HCT116 (cell line): ENCODE measurements at regions not wholly inside any gene's neighbourhood (a gene's known extent, or its start where the extent isn't known, plus 50 kb on each side); places are given as distances from the start of the nearest gene placed in this dataset.
"Not testable (repeated sequence)": the region's sequence is repeated elsewhere in the genome, so short reads cannot be mapped to it uniquely, and the experiment has no call there.

Experiments
- ATAC-seq: fragments of 200-7000 bp; cut with Tn5 transposase; 2 replicates; pipeline ENCODE4 v1.9.1; 2020; ENCODE audit warnings: mild to moderate bottlenecking, moderate library complexity
- BruUV-seq: library from RNA; stranded (reverse); fragments of 400-500 nt; replicated peaks from 2 replicates; lab custom pipeline; 2021; lab: Mats Ljungman, UMichigan
- CTCF ChIA-PET: fragments of 300-600 bp; sonication (Branson Sonifier 250); formaldehyde crosslinking; loops from one replicate; lab custom pipeline; 2021; ENCODE audit warnings: antibody characterized with exemption; lab: Charles Lee
- POLR2A ChIA-PET: fragments of 300-600, 350-600 bp; sonication (Branson Sonifier 250); formaldehyde crosslinking; loops from one replicate; lab custom pipeline; 2021; ENCODE audit warnings: antibody characterized with exemption; lab: Charles Lee
- RAD21 ChIA-PET, 2 experiments: fragments of 300-600 bp; sonication (Branson Sonifier 250); formaldehyde crosslinking; loops; one replicate each; lab custom pipeline; 2023; ENCODE audit warnings: low total read pairs in 2 of 2; ENCODE audit not compliant: uncharacterized antibody in 2 of 2, unreplicated experiment in 2 of 2, low non-redundant PET in 1 of 2; lab: Charles Lee
- DNase-seq: peaks from one replicate; pipeline ENCODE4 v3.0.0-alpha.2; 2010; ENCODE audit warnings: low read depth, low spot score
- H2AFZ ChIP-seq: fragments of 200-600 bp; shearing (Covaris generic), sonication (generic); 2 replicates; pipeline ENCODE4 v1.6.1; 2017; ENCODE audit warnings: low read depth, mixed run types, mixed read lengths, antibody characterized with exemption, low read length; ENCODE audit not compliant: poor library complexity, severe bottlenecking
- H3K27ac ChIP-seq: 2 replicates; pipeline ENCODE4 v1.5.1; 2012; ENCODE audit warnings: low read depth, low read length
- H3K27me3 ChIP-seq: fragments of 200-600 bp; sonication (generic); 2 replicates; pipeline ENCODE4 v1.6.1; 2016; ENCODE audit warnings: mixed run types, low read length, mixed read lengths; ENCODE audit not compliant: insufficient read depth
- H3K36me3 ChIP-seq, 2 experiments: fragments of 200-500 bp in 1 of 2; fragments of 200-600 bp in 1 of 2; sonication (Bioruptor generic) in 1 of 2; sonication (generic) in 1 of 2; 2 replicates each; pipeline versions ENCODE4 v1.5.1 to v1.6.1; 2014 to 2016; ENCODE audit warnings: low read length in 2 of 2, inconsistent platforms in 1 of 2, mixed read lengths in 1 of 2, mixed run types in 1 of 2; ENCODE audit not compliant: insufficient read depth in 2 of 2, control insufficient read depth in 1 of 2
- H3K4me1 ChIP-seq, 2 experiments: fragments of 200-600 bp in 1 of 2; sonication (generic) in 1 of 2; 2 replicates each; pipeline versions ENCODE4 v1.5.1 to v1.6.1; 2012 to 2017; ENCODE audit warnings: low read length in 2 of 2, inconsistent platforms in 1 of 2, mild to moderate bottlenecking in 1 of 2, mixed read lengths in 1 of 2, mixed run types in 1 of 2, moderate library complexity in 1 of 2; ENCODE audit not compliant: insufficient read depth in 2 of 2, control insufficient read depth in 1 of 2
- H3K4me2 ChIP-seq: fragments of 200-600 bp; sonication (generic); 2 replicates; pipeline ENCODE4 v1.6.1; 2017; ENCODE audit warnings: mixed run types, low read length, mixed read lengths
- H3K4me3 ChIP-seq, 2 experiments: fragments of 200-600 bp in 1 of 2; sonication (generic) in 1 of 2; replicated peaks in 1 of 2; 2 replicates each; pipeline ENCODE4 v1.5.1; 2011 to 2016; ENCODE audit warnings: low read length in 2 of 2, control low read depth in 1 of 2, low read depth in 1 of 2, mild to moderate bottlenecking in 1 of 2, mixed read lengths in 1 of 2, mixed run types in 1 of 2
- H3K79me2 ChIP-seq: fragments of 200-600 bp; sonication (generic); 2 replicates; pipeline ENCODE4 v1.6.1; 2017; ENCODE audit warnings: mild to moderate bottlenecking, mixed run types, low read length, moderate library complexity, mixed read lengths; ENCODE audit not compliant: insufficient read depth
- H3K9ac ChIP-seq: fragments of 200-600 bp; sonication (generic); 2 replicates; pipeline ENCODE4 v1.6.1; 2016; ENCODE audit warnings: low read length, mixed read lengths
- H3K9me2 ChIP-seq: fragments of 200-600 bp; sonication (generic), shearing (Covaris generic); 2 replicates; pipeline ENCODE4 v1.6.1; 2017; ENCODE audit warnings: mixed run types, mild to moderate bottlenecking, moderate library complexity; ENCODE audit not compliant: insufficient read depth
- H3K9me3 ChIP-seq, 2 experiments: fragments of 200-500 bp in 1 of 2; fragments of 200-600 bp in 1 of 2; sonication (Bioruptor generic) in 1 of 2; sonication (generic) in 1 of 2; 2 replicates each; pipeline ENCODE4 v1.6.1; 2014 to 2017; ENCODE audit warnings: low read length in 2 of 2, mixed read lengths in 2 of 2, inconsistent platforms in 1 of 2, low read depth in 1 of 2, mild to moderate bottlenecking in 1 of 2, mixed run types in 1 of 2, moderate library complexity in 1 of 2; ENCODE audit not compliant: control insufficient read depth in 1 of 2, insufficient read depth in 1 of 2
- H4K20me1 ChIP-seq: fragments of 200-600 bp; sonication (generic), shearing (Covaris generic); 2 replicates; pipeline ENCODE4 v1.6.1; 2017; ENCODE audit warnings: mixed run types, mild to moderate bottlenecking, moderate library complexity; ENCODE audit not compliant: insufficient read depth
- EZH2phosphoT487 ChIP-seq: fragments of 200-600 bp; IDR thresholded peaks from 2 replicates; pipeline ENCODE4 v1.6.1; 2018; ENCODE audit warnings: antibody characterized with exemption, borderline replicate concordance
- JUND ChIP-seq: IDR thresholded peaks from 2 replicates; pipeline ENCODE4 v1.6.1; 2012
- MAX ChIP-seq: IDR thresholded peaks from 2 replicates; pipeline ENCODE4 v1.6.1; 2012
- POLR2AphosphoS5 ChIP-seq: IDR thresholded peaks from 2 replicates; pipeline ENCODE4 v1.6.1; 2011; ENCODE audit warnings: mild to moderate bottlenecking, low read depth, low read length, moderate library complexity
- ZBTB33 ChIP-seq: IDR thresholded peaks from 2 replicates; pipeline ENCODE4 v1.6.1; 2011; ENCODE audit warnings: mild to moderate bottlenecking, low read length, moderate library complexity; ENCODE audit not compliant: insufficient replicate concordance; ENCODE audit errors: extremely low read depth
- intact Hi-C: fragments of 100-400 bp; cut with micrococcal nuclease; formaldehyde crosslinking; loops from 2 replicates; pipeline ENCODE4 v1.10.0; 2022

GRCh38 chr5:52300703-52301372, 486.9 kb upstream of the ITGA1 start (continued):
- TF ChIP-seq ZBTB33 (no peak), JUND (no peak)

- intact Hi-C loops, POLR2A ChIA-PET, H3K9me2 ChIP-seq, H3K4me3 ChIP-seq, H3K36me3 ChIP-seq, H3K4me2 ChIP-seq, H3K27ac ChIP-seq, H3K79me2 ChIP-seq, ATAC-seq, BruUV-seq, H3K9me3 ChIP-seq, H4K20me1 ChIP-seq, CTCF ChIA-PET, DNase-seq, H3K4me1 ChIP-seq, H2AFZ ChIP-seq, RAD21 ChIA-PET, H3K9ac ChIP-seq, H3K27me3 ChIP-seq: not testable (repeated sequence)
Measured at GRCh38 chr5:52304816-52305215, 482.9 kb upstream of the ITGA1 start.

GRCh38 chr5:52328220-52328806, 459.4 kb upstream of the ITGA1 start:
- no peak overlapping the region for H3K27ac ChIP-seq
- no peaks in the 10 kb centered on the region for H4K20me1 ChIP-seq
- H3K4me3 ChIP-seq = no peak overlapping the region
- H3K9me3 ChIP-seq = no peaks in the 10 kb centered on the region; a peak in 1 of 4 replicates
- H3K9ac ChIP-seq = no peak overlapping the region
- H3K9me2 ChIP-seq = no peaks in the 10 kb centered on the region
- no peak overlapping the region for H2AFZ ChIP-seq
- TF ChIP-seq MAX (no peak), EZH2phosphoT487 (no peak), POLR2AphosphoS5 (no peak)
- ATAC-seq (no peak), DNase-seq (no peak)
- H3K36me3 ChIP-seq = no peaks in the 10 kb centered on the region
- H3K4me1 ChIP-seq = no peaks in the 10 kb centered on the region
- CTCF ChIA-PET = no interaction called here
- POLR2A ChIA-PET = no interaction called here
- RAD21 ChIA-PET = no interaction called here
- intact Hi-C loops = no loop called here
- no peaks in the 10 kb centered on the region for H3K27me3 ChIP-seq
- no peaks in the 10 kb centered on the region for H3K79me2 ChIP-seq
- BruUV-seq = no TSS peak
- no peak overlapping the region for H3K4me2 ChIP-seq
